GM19438 (cell line): ENCODE measurements at regions not wholly inside any gene's neighbourhood (a gene's known extent, or its start where the extent isn't known, plus 50 kb on each side); places are given as distances from the start of the nearest gene placed in this dataset.

ENCODE experiments used
- ATAC-seq: cut with Tn5 transposase; IDR thresholded peaks from one replicate; pipeline ENCODE4 v1.9.1; 2021; ENCODE audit warnings: low read depth; ENCODE audit not compliant: unreplicated experiment

GRCh38 chr11:86193297-86194095 is 51.1 kb upstream of the EED start:
- ATAC-seq: peak; percentile 97

GRCh38 chr11:86192519-86193257 is 51.9 kb upstream of the EED start:
- ATAC-seq: no peak

- no peak for ATAC-seq
Measured at GRCh38 chr11:86191874-86192273, 52.7 kb upstream of the EED start.

DNA sequence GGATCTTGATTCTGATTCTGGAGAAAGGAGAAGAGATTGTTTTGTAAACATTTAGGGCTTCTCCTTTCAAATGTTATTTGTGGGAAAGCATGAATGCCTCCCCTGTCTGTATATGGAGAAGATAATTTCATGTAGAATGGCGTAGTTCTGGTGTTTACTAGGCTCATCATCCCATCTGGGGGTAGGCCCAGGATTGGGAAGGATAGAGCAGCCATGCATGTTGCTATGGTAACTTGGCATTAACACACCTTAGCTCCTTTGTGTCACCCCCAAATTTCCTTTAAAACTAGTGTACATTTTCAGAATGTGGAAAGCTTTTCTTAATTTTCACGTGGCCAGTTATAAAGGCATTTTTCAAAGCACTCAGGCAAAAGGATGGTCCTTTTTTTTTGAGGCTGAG is 57.5 kb upstream of the EED start:
- ATAC-seq: no peak

- no peak for ATAC-seq
Measured at GRCh38 chr11:86186386-86186785, 58.2 kb upstream of the EED start.

DNA sequence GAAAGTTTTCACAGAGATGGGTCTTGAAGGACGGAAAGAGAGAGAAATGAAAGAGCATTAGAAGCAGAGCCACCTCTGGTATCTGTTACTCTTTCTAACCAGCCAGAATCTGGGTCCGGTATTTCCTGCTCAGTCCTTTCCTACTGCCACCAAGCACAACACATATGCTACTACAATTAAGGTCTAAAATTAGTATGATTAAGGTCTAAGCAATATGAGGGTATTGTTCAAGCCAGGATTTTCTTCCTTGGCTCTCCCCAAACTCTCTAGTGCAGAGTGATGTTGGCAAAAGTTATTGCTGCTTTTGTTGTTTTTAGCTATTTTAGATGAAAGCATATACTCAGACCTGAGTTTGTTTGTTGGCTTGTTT is 59.2 kb upstream of the EED start:
- ATAC-seq: no peak

GRCh38 chr11:86184728-86185380 is 59.7 kb upstream of the EED start:
- no peak for ATAC-seq

DNA sequence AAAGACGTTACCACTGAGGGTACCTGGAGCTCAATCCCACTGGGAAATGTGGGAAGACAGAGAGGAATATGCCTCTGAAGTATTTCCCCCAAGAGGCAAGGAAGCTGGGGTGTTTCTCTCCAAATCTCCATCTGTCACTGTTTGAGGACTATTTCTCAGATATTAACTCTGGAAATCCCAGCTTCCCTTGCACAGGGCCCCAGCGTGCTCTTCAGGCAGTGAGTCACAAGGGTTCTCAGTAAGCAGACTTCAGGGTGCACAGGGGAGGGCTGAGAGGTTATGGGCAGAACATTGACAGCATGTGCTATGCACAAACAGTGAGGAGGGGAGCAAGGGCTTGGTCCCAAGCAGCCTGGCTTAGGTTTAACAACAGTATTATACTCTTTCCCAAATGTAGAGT is 60.9 kb upstream of the EED start:
- no peak for ATAC-seq

DNA sequence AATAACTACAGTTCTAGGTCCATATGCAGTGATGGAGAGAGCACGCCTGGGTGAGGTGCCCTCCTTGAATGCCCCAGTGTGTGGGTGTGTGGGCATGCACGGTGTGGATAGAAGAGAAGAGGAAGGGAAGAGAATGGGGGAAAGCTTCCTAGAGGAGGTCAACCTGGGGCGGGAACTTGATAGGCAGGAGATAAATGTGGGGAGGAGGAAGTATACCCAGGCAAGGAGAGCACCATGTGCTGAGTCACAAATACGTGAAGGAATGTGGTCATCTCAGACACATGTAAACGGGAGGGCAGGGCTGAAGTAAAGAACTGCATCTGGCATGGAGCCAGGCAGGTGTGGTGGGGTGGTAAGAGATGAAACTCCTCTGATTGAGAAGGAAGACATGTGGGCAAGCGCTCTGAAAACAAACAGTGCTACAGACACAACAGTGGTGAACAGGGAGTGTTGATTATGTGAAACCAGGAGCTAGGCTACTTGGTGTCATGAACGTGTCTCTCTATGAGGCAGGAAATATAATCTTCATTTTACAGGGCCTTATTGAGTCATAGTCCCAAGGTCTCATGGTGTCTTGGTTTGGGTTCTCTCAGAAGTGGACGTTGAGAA is 61.5 kb upstream of the EED start:
- ATAC-seq: peak; percentile 89

DNA sequence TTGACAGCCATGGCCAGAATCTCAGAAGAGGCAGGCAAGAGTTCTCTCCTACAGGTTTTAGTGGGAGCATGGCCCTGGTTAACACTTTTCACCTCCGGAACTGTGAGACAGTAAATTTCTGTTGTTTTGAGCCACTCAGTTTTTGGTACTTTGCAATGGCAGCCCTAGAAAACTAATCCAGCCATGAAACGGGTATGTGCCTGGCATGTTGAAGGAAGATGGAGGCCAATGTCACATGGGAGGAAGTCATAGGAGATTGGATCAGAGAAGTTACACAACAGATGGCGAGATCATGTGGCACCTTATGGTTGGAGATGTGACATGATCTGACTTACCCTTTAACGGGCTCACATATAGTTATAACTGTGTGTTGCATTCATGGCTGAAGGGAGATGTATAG is 63.2 kb upstream of the EED start:
- ATAC-seq: no peak

DNA sequence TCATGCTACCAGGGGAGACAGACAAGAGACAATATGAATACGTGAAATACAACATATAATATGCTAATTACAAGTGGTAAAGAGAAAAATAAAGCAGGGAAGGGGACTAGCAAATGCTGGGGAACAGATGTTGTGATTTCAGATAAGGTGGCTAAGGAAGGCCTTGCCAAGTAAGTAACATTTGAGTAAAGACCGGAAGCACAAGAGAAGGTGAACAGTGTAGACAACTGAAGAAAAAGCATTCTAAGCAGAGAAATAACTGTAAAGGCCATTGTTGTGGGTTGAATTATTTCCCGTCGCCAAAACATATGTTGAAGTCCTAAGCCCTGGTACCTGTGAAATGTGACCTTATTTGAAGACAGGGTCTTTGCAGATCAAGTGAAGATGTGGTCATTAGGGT is 63.7 kb upstream of the EED start:
- no peak for ATAC-seq

GRCh38 chr11:86180423-86180822 is 64.1 kb upstream of the EED start:
- ATAC-seq: no peak

DNA sequence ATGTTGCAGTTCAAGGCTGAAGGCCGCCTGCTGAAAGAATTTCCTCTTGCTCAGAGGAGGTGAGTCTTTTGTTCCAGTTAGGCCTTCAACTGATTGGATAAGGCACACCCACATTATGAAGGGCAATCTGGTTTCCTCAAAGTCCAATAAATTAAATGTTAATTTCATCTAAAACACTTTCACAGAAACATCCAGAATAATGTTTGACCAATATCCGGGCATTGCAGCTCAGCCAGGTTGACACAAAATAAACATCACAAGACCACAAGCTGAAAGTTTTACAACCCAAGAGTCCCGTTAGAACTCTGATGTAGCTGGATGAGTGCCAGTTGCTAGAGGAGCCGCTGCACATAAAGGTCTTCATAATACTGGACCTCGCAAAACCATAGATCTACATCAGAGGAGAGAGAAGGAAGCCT is 64.9 kb upstream of the EED start:
- ATAC-seq: no peak

DNA sequence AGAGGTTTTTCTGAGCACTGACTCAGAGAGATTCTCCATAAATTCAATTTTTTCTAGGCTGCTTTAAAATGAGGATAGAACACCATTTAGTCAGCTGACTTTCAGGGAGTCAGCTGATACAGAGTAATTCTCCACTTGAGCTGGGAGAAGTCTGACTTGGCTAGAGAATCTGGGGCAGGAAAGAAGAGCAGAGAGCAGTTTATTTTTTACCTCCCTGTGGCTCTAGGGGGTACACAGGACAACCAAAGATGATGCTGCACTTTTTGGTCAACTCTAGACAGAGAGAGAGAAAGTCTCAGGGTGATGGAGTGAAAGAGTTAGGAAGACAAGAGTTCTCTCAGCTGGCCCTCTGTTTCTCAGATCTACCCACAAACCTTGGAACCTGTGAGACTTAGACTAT is 67.3 kb upstream of the EED start:
- no peak for ATAC-seq

DNA sequence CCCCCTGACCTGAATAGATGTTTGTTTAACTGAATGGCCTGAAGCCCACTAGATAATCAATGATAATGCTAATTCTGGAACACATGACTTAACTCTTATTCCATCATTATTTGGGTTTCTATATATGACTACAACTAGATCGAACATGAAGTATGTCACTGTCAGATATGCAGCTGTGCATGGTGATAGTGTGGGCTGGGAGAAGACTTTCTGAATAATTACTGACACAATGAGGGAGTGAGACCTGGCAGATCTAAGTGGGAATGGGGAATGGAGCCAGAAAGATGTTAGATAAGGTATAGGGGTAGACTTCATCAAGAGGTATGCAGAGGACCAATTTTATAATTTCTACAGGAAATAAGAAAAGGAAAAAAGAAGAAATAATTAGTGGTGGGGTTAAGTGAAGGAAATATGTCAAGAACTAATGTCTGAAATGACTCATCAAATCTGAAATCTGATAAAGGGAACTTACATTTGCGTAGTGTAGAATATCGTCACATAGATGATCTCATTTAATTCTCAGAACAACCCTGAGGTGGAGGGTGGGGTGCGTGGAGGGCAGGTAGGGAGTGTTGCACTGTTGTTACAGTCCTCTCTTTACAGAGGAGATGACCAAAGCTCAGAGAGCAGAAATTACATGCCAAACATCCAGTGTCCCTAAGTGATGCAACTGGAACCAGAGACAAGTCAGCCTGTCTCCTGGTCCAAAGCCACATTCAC is 68.2 kb upstream of the EED start:
- ATAC-seq: no peak

- no peak for ATAC-seq
Measured at GRCh38 chr11:86175626-86176025, 68.9 kb upstream of the EED start.

- ATAC-seq: no peak
Measured at GRCh38 chr11:86175191-86175590, 69.4 kb upstream of the EED start.

GRCh38 chr11:86174101-86175046 is 70.2 kb upstream of the EED start:
- ATAC-seq: no peak

GRCh38 chr11:86172894-86173293 is 71.7 kb upstream of the EED start:
- ATAC-seq: no peak

DNA sequence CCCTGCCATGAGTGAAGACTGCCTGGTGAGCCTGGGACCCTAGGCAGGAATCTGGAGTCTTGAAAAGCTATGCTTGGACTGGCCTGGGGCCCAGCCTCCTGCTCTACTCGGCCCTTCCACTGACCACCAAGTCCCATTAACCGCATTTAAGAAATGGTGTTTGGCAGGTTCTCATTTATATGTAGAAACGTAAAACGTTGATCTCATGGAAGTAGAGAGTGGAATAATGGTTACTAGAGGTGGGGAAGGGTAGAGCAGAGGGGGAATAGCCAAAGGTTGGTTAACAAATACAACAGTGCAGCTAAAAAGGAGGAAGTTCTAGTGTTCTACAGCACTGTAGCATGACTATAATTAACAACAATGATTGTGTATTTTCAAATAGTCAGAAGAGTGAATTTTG is 72.9 kb upstream of the EED start:
- ATAC-seq: no peak
